T47D (cell line): ENCODE measurements at regions not wholly inside any gene's neighbourhood (a gene's known extent, or its start where the extent isn't known, plus 50 kb on each side); places are given as distances from the start of the nearest gene placed in this dataset.

ENCODE experiments used
- DNase-seq, 2 experiments: peaks; one replicate each; pipeline versions ENCODE4 v3.0.0 to v3.0.0-alpha.2; 2011 to 2012; ENCODE audit warnings: low read depth in 1 of 2, low spot score in 1 of 2
- JUND ChIP-seq: IDR thresholded peaks from 2 replicates; pipeline ENCODE4 v1.6.1; 2012; ENCODE audit warnings: low read depth
- in situ Hi-C: cut with HindIII; loops from 2 replicates; pipeline ENCODE4 v1.10.0; 2016; ENCODE audit warnings: low sequenced_read_pairs, low pct_unique_long_range_greater_than_20kb

GRCh38 chr10:3467052-3467951 lies 294.7 kb upstream of the PITRM1 start:
- in situ Hi-C loops = no loop called here
- DNase-seq = peak in 1 of 2 experiments; percentile 99
- peak; percentile 68 for TF ChIP-seq JUND

GRCh38 chr10:3465406-3465891 lies 292.9 kb upstream of the PITRM1 start:
- DNase-seq = peak in 1 of 2 experiments; percentile 70
- in situ Hi-C loops = no loop called here
- no peak for TF ChIP-seq JUND

- in situ Hi-C loops = no loop called here
- TF ChIP-seq JUND = no peak
- DNase-seq = peak in 1 of 2 experiments; percentile 74
Measured at GRCh38 chr10:3464760-3465405, 292.3 kb upstream of the PITRM1 start.

- in situ Hi-C loops = no loop called here
- DNase-seq = no peak
- TF ChIP-seq JUND = no peak
Measured at GRCh38 chr10:3460420-3461128, 288.0 kb upstream of the PITRM1 start.

- peak in 1 of 2 experiments; percentile 24 for DNase-seq
- in situ Hi-C loops = no loop called here
- TF ChIP-seq JUND = no peak
Measured at GRCh38 chr10:3455385-3456334, 283.1 kb upstream of the PITRM1 start.

GRCh38 chr10:3452683-3453361 lies 280.2 kb upstream of the PITRM1 start:
- no peak for TF ChIP-seq JUND
- no peak for DNase-seq
- in situ Hi-C loops = no loop called here

GRCh38 chr10:3452173-3452626 lies 279.6 kb upstream of the PITRM1 start:
- TF ChIP-seq JUND = no peak
- in situ Hi-C loops = no loop called here
- peak in 1 of 2 experiments; percentile 28 for DNase-seq

- peak in 1 of 2 experiments; percentile 84 for DNase-seq
- in situ Hi-C loops = no loop called here
- no peak for TF ChIP-seq JUND
Measured at GRCh38 chr10:3451516-3452172, 279.1 kb upstream of the PITRM1 start.

GRCh38 chr10:3446221-3446620 lies 273.6 kb upstream of the PITRM1 start:
- no peak for TF ChIP-seq JUND
- no peak for DNase-seq
- in situ Hi-C loops = no loop called here

GRCh38 chr10:3445648-3446047 lies 273.1 kb upstream of the PITRM1 start:
- no peak for TF ChIP-seq JUND
- in situ Hi-C loops = no loop called here
- no peak for DNase-seq
